Panc1 (cell line): ENCODE measurements at regions not wholly inside any gene's neighbourhood (a gene's known extent, or its start where the extent isn't known, plus 50 kb on each side); places are given as distances from the start of the nearest gene placed in this dataset.

Experiments
- ATAC-seq: fragments of 200-7000 bp; cut with Tn5 transposase; 2 replicates; pipeline ENCODE4 v1.9.1; 2020; ENCODE audit warnings: mild to moderate bottlenecking, moderate library complexity
- BruUV-seq: library from RNA; stranded (reverse); fragments of 400-500 nt; replicated peaks from 2 replicates; lab custom pipeline; 2021; lab: Mats Ljungman, UMichigan
- CTCF ChIA-PET: fragments of 300-600 bp; sonication (Branson Sonifier 250); formaldehyde crosslinking; loops from one replicate; lab custom pipeline; 2022; ENCODE audit warnings: antibody characterized with exemption; lab: Charles Lee
- POLR2A ChIA-PET: fragments of 300-600 bp; sonication (Branson Sonifier 250); formaldehyde crosslinking; loops from one replicate; lab custom pipeline; 2022; ENCODE audit warnings: antibody characterized with exemption; lab: Charles Lee
- DNase-seq: peaks from one replicate; pipeline ENCODE4 v3.0.0-alpha.2; 2010; ENCODE audit warnings: low read depth, low spot score
- H3K27ac ChIP-seq: 2 replicates; pipeline ENCODE4 v1.5.1; 2011; ENCODE audit warnings: mild to moderate bottlenecking, low read length, inconsistent platforms
- H3K27me3 ChIP-seq: fragments of 200-500 bp; sonication (Bioruptor generic); 2 replicates; pipeline ENCODE4 v1.6.0; 2014; ENCODE audit warnings: low read length, inconsistent platforms; ENCODE audit not compliant: control insufficient read depth, insufficient read depth
- H3K36me3 ChIP-seq: fragments of 200-500 bp; sonication (Bioruptor generic); 2 replicates; pipeline ENCODE4 v1.5.1; 2014; ENCODE audit warnings: inconsistent platforms, mild to moderate bottlenecking, low read length, moderate library complexity; ENCODE audit not compliant: control insufficient read depth, insufficient read depth
- H3K4me1 ChIP-seq: 2 replicates; pipeline ENCODE4 v1.5.1; 2011; ENCODE audit warnings: inconsistent platforms, mild to moderate bottlenecking, low read length, moderate library complexity; ENCODE audit not compliant: control insufficient read depth, insufficient read depth
- H3K4me3 ChIP-seq, 2 experiments: 2 replicates each; pipeline ENCODE4 v1.5.1; 2011 to 2012; ENCODE audit warnings: low read depth in 2 of 2, low read length in 2 of 2, mild to moderate bottlenecking in 2 of 2, inconsistent platforms in 1 of 2, moderate library complexity in 1 of 2
- H3K9me3 ChIP-seq: fragments of 200-500 bp; sonication (Bioruptor generic); 2 replicates; pipeline ENCODE4 v1.5.1; 2014; ENCODE audit warnings: low read depth, mild to moderate bottlenecking, inconsistent platforms, low read length, moderate library complexity; ENCODE audit not compliant: control insufficient read depth, insufficient read depth
- POLR2AphosphoS5 ChIP-seq: IDR thresholded peaks from 2 replicates; pipeline ENCODE4 v1.6.1; 2012; ENCODE audit warnings: mild to moderate bottlenecking, low read depth, low read length, moderate library complexity
- SIN3A ChIP-seq: IDR thresholded peaks from 2 replicates; pipeline ENCODE4 v1.6.1; 2012; ENCODE audit warnings: low read depth, mild to moderate bottlenecking, low read length, moderate library complexity, borderline replicate concordance; ENCODE audit not compliant: insufficient read depth
- TCF7L2 ChIP-seq: IDR thresholded peaks from 2 replicates; pipeline ENCODE4 v1.6.1; 2011; ENCODE audit warnings: mild to moderate bottlenecking, low read depth, low read length, inconsistent platforms
- in situ Hi-C: cut with HindIII; loops from 2 replicates; pipeline ENCODE4 v1.10.0; 2016; ENCODE audit warnings: low sequenced_read_pairs, low pct_unique_long_range_greater_than_20kb
- intact Hi-C: fragments of 100-400 bp; cut with micrococcal nuclease; formaldehyde crosslinking; loops from one replicate; pipeline ENCODE4 v1.10.0; 2022; ENCODE audit not compliant: unreplicated experiment
- TF ChIP-seq, protein P1 (sequence below), 2 experiments: IDR thresholded peaks; 2 replicates each; pipeline ENCODE4 v1.6.1; 2011 to 2012; ENCODE audit warnings: low read depth in 2 of 2, control low read depth in 1 of 2, low read length in 1 of 2, mild to moderate bottlenecking in 1 of 2, moderate library complexity in 1 of 2; ENCODE audit not compliant: insufficient read depth in 1 of 2
- TF ChIP-seq, protein P2 (sequence below): fragments of 450-650 bp; IDR thresholded peaks from 2 replicates; pipeline ENCODE4 v1.5.1; 2017; ENCODE audit warnings: mild to moderate bottlenecking

DNA sequence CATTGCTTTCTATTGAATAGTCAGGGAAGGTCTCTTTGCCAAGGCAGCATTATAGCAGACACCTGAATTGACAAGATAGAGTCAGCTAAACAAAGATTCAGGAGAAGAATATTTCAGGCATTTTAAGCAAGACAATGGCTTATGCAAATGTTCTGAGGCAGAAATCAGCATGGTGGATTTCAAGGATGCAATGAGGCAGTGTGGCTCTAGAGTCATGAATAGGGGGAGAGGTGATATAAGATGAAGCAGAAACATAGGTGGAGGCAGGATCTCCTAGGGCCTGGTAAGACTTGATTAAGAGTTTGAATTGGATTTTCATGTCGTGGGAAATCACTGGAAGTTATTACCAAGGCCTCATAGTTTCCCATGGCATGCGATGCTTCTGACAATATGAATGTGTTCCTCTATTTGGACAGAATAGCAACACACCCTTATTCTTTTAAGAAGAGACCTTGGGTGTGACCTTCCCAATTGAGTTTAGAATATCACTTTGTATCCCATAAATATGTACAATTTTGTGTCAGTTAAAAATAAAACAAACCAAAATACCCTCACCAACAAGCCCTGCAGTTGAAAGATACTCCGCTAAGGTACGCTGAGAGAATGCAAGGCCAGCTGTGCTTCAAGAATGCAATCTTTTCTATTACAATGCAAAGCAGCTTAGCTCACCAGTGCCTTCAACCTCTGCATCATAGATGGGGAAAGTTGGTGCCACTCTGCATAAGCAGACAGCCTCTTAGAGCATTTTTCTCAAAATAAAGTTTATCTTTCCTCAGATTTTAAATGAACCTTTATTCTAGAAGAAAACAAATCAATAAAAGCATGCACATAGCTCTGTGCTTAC is 139.6 kb upstream of the SALL1 start:
- no peaks in the 10 kb centered on the region for H3K4me1 ChIP-seq
- intact Hi-C loops (no loop called here), in situ Hi-C loops (no loop called here)
- no peaks in the 10 kb centered on the region for H3K9me3 ChIP-seq
- H3K36me3 ChIP-seq: no peaks in the 10 kb centered on the region
- ChIA-PET POLR2A (no interaction called here), CTCF (no interaction called here)
- no peak for TF ChIP-seq TCF7L2
- no peaks in the 10 kb centered on the region for H3K27me3 ChIP-seq
- ATAC-seq (no peak), DNase-seq (no peak)
- BruUV-seq: no TSS peak
- no peak overlapping the region for H3K27ac ChIP-seq
- H3K4me3 ChIP-seq: no peak overlapping the region

DNA sequence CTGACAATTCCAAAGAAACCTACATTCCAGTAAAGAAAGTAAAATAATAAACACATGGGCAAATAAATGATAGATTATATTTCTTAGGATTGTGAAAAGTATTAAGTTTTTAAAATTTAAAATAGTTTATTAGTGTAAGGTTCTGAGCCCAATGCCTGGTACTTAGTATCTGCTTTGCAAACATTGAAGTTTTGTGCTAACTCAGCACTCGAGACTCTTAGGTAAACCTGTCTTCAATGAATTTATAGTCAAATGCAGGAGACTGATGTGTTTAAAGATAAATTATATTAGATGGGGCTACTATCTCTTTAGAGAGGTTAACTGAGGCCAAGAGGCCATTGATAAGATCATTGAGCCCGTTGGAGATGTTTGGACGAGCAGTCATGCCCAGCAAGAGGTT is 138.3 kb upstream of the SALL1 start:
- no peaks in the 10 kb centered on the region for H3K27me3 ChIP-seq
- no peaks in the 10 kb centered on the region for H3K9me3 ChIP-seq
- H3K36me3 ChIP-seq: no peaks in the 10 kb centered on the region
- ChIA-PET CTCF (no interaction called here), POLR2A (no interaction called here)
- in situ Hi-C loops: no loop called here
- TF ChIP-seq TCF7L2 (no peak), SIN3A (no peak), POLR2AphosphoS5 (no peak)
- TF ChIP-seq, protein P1, sequence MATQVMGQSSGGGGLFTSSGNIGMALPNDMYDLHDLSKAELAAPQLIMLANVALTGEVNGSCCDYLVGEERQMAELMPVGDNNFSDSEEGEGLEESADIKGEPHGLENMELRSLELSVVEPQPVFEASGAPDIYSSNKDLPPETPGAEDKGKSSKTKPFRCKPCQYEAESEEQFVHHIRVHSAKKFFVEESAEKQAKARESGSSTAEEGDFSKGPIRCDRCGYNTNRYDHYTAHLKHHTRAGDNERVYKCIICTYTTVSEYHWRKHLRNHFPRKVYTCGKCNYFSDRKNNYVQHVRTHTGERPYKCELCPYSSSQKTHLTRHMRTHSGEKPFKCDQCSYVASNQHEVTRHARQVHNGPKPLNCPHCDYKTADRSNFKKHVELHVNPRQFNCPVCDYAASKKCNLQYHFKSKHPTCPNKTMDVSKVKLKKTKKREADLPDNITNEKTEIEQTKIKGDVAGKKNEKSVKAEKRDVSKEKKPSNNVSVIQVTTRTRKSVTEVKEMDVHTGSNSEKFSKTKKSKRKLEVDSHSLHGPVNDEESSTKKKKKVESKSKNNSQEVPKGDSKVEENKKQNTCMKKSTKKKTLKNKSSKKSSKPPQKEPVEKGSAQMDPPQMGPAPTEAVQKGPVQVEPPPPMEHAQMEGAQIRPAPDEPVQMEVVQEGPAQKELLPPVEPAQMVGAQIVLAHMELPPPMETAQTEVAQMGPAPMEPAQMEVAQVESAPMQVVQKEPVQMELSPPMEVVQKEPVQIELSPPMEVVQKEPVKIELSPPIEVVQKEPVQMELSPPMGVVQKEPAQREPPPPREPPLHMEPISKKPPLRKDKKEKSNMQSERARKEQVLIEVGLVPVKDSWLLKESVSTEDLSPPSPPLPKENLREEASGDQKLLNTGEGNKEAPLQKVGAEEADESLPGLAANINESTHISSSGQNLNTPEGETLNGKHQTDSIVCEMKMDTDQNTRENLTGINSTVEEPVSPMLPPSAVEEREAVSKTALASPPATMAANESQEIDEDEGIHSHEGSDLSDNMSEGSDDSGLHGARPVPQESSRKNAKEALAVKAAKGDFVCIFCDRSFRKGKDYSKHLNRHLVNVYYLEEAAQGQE (IDR thresholded peaks at IDR 0.05; ENCODE audit: insufficient read depth in 1 of 2, low read depth in 2 of 2, low read length in 1 of 2): no peak
- TF ChIP-seq, protein P2, sequence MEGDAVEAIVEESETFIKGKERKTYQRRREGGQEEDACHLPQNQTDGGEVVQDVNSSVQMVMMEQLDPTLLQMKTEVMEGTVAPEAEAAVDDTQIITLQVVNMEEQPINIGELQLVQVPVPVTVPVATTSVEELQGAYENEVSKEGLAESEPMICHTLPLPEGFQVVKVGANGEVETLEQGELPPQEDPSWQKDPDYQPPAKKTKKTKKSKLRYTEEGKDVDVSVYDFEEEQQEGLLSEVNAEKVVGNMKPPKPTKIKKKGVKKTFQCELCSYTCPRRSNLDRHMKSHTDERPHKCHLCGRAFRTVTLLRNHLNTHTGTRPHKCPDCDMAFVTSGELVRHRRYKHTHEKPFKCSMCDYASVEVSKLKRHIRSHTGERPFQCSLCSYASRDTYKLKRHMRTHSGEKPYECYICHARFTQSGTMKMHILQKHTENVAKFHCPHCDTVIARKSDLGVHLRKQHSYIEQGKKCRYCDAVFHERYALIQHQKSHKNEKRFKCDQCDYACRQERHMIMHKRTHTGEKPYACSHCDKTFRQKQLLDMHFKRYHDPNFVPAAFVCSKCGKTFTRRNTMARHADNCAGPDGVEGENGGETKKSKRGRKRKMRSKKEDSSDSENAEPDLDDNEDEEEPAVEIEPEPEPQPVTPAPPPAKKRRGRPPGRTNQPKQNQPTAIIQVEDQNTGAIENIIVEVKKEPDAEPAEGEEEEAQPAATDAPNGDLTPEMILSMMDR: no peak
- ATAC-seq (no peak), DNase-seq (no peak)
- intact Hi-C loops: no loop called here
- H3K27ac ChIP-seq: no peak overlapping the region
- no peaks in the 10 kb centered on the region for H3K4me1 ChIP-seq
- BruUV-seq: no TSS peak
- no peak overlapping the region for H3K4me3 ChIP-seq

DNA sequence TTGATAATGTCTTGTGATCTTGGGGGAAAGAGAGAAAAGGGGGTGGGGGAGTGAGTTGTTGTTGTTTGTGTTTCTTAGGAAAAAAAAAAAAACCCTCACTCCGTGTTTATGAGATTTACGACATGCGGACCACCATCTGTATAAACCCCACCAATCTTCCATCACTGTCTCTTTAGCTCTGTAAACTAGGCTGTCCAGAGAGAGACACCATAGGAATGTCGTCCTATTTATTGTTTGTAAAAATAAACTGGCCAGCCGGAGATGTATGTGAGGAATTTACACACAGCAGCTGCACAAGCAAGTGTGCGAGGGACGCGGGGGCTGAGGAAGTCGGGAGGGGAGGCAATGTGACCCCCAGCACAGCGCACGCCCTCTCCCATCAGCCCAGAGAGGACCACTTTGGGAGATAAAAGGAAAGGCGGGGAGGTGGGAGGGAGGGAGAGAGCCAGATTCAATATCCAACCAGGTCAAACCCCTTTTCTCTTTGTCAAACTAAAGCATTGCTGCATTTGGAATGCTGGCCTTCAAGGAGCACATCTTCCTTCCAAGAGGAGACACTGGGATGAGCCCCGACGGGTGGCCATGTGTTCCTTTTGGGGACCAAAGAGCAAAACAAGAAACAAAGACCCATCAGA is 136.2 kb upstream of the SALL1 start:
- intact Hi-C loops: no loop called here
- Histone ChIP-seq H3K27me3 (no peaks in the 10 kb centered on the region), H3K4me1 (no peaks in the 10 kb centered on the region), H3K9me3 (no peaks in the 10 kb centered on the region), H3K27ac (no peak overlapping the region), H3K36me3 (no peaks in the 10 kb centered on the region), H3K4me3 (no peak overlapping the region)
- no peak for DNase-seq
- ATAC-seq: no peak
- no peak for TF ChIP-seq POLR2AphosphoS5
- no peak for TF ChIP-seq SIN3A
- TF ChIP-seq, protein P1 (IDR thresholded peaks at IDR 0.05; ENCODE audit: insufficient read depth in 1 of 2, low read depth in 2 of 2, low read length in 1 of 2): no peak
- TF ChIP-seq, protein P2: no peak
- no peak for TF ChIP-seq TCF7L2
- CTCF ChIA-PET: no interaction called here
- in situ Hi-C loops: no loop called here
- POLR2A ChIA-PET: no interaction called here
- BruUV-seq: no TSS peak
